DND-41 (cell line): ENCODE measurements at regions not wholly inside any gene's neighbourhood (a gene's known extent, or its start where the extent isn't known, plus 50 kb on each side); places are given as distances from the start of the nearest gene placed in this dataset.

Source experiments
- ATAC-seq: fragments of 200-7000 bp; cut with Tn5 transposase; 3 replicates; pipeline ENCODE4 v1.9.1; 2021; ENCODE audit warnings: low read depth; ENCODE audit not compliant: insufficient read depth
- DNase-seq: peaks from one replicate; pipeline ENCODE4 v3.0.0-alpha.2; 2020
- H2AFZ ChIP-seq: 2 replicates; pipeline ENCODE4 v1.6.0; 2012; ENCODE audit warnings: low read depth, low read length
- H3K27ac ChIP-seq: 2 replicates; pipeline ENCODE4 v1.5.1; 2012; ENCODE audit warnings: low read length, inconsistent platforms
- H3K27me3 ChIP-seq: fragments of 200-600 bp; sonication (generic); 2 replicates; pipeline ENCODE4 v1.6.0; 2012; ENCODE audit warnings: low read length, mild to moderate bottlenecking, inconsistent platforms; ENCODE audit not compliant: insufficient read depth, poor library complexity
- H3K36me3 ChIP-seq: 2 replicates; pipeline ENCODE4 v1.5.1; 2012; ENCODE audit warnings: low read length, inconsistent platforms; ENCODE audit not compliant: insufficient read depth
- H3K4me1 ChIP-seq: 2 replicates; pipeline ENCODE4 v1.5.1; 2012; ENCODE audit warnings: mild to moderate bottlenecking, low read length; ENCODE audit not compliant: insufficient read depth
- H3K4me2 ChIP-seq: 2 replicates; pipeline ENCODE4 v1.6.0; 2012; ENCODE audit warnings: mild to moderate bottlenecking, moderate library complexity, low read length, inconsistent platforms; ENCODE audit not compliant: insufficient read depth
- H3K4me3 ChIP-seq, 2 experiments: fragments of 200-600 bp in 1 of 2; shearing (Covaris generic) in 1 of 2; 2 replicates each; pipeline ENCODE4 v1.5.1; 2012 to 2016; ENCODE audit warnings: inconsistent platforms in 2 of 2, low read length in 2 of 2, mild to moderate bottlenecking in 2 of 2, low read depth in 1 of 2, moderate library complexity in 1 of 2
- H3K79me2 ChIP-seq: 2 replicates; pipeline ENCODE4 v1.6.0; 2012; ENCODE audit warnings: low read length, inconsistent platforms; ENCODE audit not compliant: insufficient read depth
- H3K9ac ChIP-seq: 2 replicates; pipeline ENCODE4 v1.6.0; 2012; ENCODE audit warnings: low read depth, mild to moderate bottlenecking, inconsistent platforms, low read length, moderate library complexity
- H3K9me3 ChIP-seq: 2 replicates; pipeline ENCODE4 v1.5.1; 2012; ENCODE audit warnings: low read length, moderate library complexity, mild to moderate bottlenecking, inconsistent platforms; ENCODE audit not compliant: insufficient read depth, severe bottlenecking
- H4K20me1 ChIP-seq: 2 replicates; pipeline ENCODE4 v1.6.0; 2012; ENCODE audit warnings: low read length; ENCODE audit not compliant: insufficient read depth
- EZH2 ChIP-seq: IDR thresholded peaks from 3 replicates; pipeline ENCODE4 v1.6.1; 2012; ENCODE audit warnings: borderline replicate concordance, low read depth, mild to moderate bottlenecking, moderate library complexity, low read length, inconsistent platforms; ENCODE audit not compliant: severe bottlenecking
- TF ChIP-seq, protein P1 (sequence below): IDR thresholded peaks from 2 replicates; pipeline ENCODE4 v1.5.1; 2012; ENCODE audit warnings: borderline replicate concordance, low read length, moderate library complexity, mild to moderate bottlenecking; ENCODE audit not compliant: poor library complexity, severe bottlenecking; ENCODE audit errors: extremely low read depth

DNA sequence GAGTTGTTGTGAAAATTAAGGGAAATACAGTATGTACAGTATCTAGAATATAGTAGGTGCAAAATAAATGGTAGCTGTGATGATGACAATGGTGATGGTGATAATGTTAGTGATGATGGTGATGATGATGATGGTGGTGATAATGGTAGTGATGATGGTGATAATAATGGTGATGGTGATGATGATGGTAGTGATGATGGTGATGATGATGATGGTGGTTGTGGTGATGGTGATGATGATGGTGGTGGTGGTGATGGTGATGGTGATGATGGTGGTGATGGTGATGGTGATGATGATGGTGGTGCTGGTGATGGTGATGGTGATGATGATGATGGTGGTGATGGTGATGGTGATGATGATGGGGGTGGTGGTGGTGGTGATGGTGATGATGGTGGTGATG lies 91.3 kb upstream of the FOXF1 start:
- Histone ChIP-seq H2AFZ (no peak overlapping the region), H3K9ac (no peak overlapping the region), H3K4me3 (no peak overlapping the region), H3K4me1 (no peaks in the 10 kb centered on the region), H3K27ac (no peak overlapping the region), H3K9me3 (no peaks in the 10 kb centered on the region), H3K36me3 (no peaks in the 10 kb centered on the region), H3K79me2 (no peaks in the 10 kb centered on the region), H4K20me1 (no peaks in the 10 kb centered on the region), H3K27me3 (no peaks in the 10 kb centered on the region), H3K4me2 (no peak overlapping the region)
- TF ChIP-seq EZH2, result no peak
- TF ChIP-seq, protein P1, sequence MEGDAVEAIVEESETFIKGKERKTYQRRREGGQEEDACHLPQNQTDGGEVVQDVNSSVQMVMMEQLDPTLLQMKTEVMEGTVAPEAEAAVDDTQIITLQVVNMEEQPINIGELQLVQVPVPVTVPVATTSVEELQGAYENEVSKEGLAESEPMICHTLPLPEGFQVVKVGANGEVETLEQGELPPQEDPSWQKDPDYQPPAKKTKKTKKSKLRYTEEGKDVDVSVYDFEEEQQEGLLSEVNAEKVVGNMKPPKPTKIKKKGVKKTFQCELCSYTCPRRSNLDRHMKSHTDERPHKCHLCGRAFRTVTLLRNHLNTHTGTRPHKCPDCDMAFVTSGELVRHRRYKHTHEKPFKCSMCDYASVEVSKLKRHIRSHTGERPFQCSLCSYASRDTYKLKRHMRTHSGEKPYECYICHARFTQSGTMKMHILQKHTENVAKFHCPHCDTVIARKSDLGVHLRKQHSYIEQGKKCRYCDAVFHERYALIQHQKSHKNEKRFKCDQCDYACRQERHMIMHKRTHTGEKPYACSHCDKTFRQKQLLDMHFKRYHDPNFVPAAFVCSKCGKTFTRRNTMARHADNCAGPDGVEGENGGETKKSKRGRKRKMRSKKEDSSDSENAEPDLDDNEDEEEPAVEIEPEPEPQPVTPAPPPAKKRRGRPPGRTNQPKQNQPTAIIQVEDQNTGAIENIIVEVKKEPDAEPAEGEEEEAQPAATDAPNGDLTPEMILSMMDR, result no peak
- DNase-seq (no peak), ATAC-seq (no peak)

DNA sequence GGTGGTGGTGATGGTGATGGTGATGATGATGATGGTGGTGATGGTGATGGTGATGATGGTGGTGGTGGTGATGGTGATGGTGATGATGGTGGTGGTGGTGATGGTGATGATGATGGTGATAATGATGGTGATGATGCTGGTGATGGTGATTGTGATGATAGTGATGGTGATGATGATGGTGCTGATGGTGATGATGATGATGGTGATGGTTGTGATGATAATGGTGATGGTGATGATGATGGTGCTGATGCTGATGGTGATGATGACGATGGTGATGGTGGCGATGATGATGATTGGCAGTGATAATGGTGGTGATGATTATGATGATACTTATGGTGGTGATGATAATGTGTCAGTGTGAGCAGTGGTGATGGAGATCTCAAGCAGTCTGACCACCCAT lies 90.8 kb upstream of the FOXF1 start:
- H3K9ac ChIP-seq, result no peak overlapping the region
- no peak overlapping the region for H3K4me3 ChIP-seq
- H4K20me1 ChIP-seq, result no peaks in the 10 kb centered on the region
- no peaks in the 10 kb centered on the region for H3K9me3 ChIP-seq
- ATAC-seq (no peak), DNase-seq (no peak)
- H3K4me2 ChIP-seq, result no peak overlapping the region
- no peaks in the 10 kb centered on the region for H3K36me3 ChIP-seq
- H3K27ac ChIP-seq, result no peak overlapping the region
- H3K27me3 ChIP-seq, result no peaks in the 10 kb centered on the region
- H2AFZ ChIP-seq, result no peak overlapping the region
- no peaks in the 10 kb centered on the region for H3K79me2 ChIP-seq
- no peaks in the 10 kb centered on the region for H3K4me1 ChIP-seq
- TF ChIP-seq, protein P1, result no peak
- no peak for TF ChIP-seq EZH2

DNA sequence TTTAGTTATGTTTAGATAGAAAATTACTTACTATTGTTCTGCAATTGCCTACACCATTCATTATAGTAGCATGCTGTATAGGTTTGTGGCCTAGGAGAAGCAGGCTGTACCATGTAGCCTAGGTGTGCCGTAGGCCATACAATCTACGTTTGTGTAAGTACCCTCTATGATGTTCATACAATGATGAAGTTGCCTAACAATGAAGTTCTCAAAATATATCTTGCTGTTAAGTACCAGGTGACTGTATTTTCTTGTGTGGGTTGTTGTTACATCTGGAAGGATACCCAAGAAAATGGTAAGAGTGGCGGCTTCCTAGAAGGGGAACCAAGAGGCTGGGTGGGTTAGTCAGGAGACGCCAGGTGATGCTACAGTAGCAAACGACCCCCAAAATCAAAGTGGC lies 88.3 kb upstream of the FOXF1 start:
- Histone ChIP-seq H3K4me1 (no peaks in the 10 kb centered on the region), H3K4me3 (no peak overlapping the region), H3K36me3 (no peaks in the 10 kb centered on the region), H3K4me2 (no peak overlapping the region), H3K9ac (no peak overlapping the region), H3K9me3 (no peaks in the 10 kb centered on the region), H3K27ac (no peak overlapping the region), H2AFZ (no peak overlapping the region), H3K27me3 (no peaks in the 10 kb centered on the region), H4K20me1 (no peaks in the 10 kb centered on the region), H3K79me2 (no peaks in the 10 kb centered on the region)
- no peak for ATAC-seq
- TF ChIP-seq, protein P1, result no peak
- no peak for TF ChIP-seq EZH2
- no peak for DNase-seq

DNA sequence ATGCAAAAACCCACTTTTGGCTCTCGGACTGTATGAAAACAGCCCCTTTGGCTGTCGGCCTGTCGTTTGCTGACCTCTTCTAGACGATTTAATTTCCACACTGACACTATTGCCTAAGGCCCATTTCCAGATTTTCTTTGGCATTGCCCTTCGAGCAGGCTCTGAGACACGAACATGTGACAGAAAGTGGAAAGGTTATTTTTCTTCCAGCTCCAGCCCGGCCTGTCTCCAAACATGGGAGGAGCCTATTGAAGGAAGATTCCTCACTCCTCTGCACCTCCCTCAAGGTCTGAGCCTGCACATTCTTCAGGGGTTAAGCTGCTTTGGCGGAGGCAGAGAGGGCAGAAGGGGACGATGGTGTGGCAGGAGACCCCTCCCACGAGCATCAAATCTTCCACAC lies 85.9 kb upstream of the FOXF1 start:
- H3K4me1 ChIP-seq, result no peaks in the 10 kb centered on the region
- H3K36me3 ChIP-seq, result no peaks in the 10 kb centered on the region
- H3K4me2 ChIP-seq, result no peak overlapping the region
- H3K9ac ChIP-seq, result no peak overlapping the region
- H3K79me2 ChIP-seq, result no peaks in the 10 kb centered on the region
- peaks cover 3% of the 10 kb centered on the region for H3K27me3 ChIP-seq
- no peak for TF ChIP-seq EZH2
- TF ChIP-seq, protein P1, result no peak
- H3K4me3 ChIP-seq, result no peak overlapping the region
- no peak overlapping the region for H2AFZ ChIP-seq
- no peaks in the 10 kb centered on the region for H4K20me1 ChIP-seq
- H3K9me3 ChIP-seq, result no peaks in the 10 kb centered on the region
- DNase-seq (no peak), ATAC-seq (no peak)
- H3K27ac ChIP-seq, result no peak overlapping the region
